CD4-positive, alpha-beta T cell (primary cell): ENCODE measurements at regions not wholly inside any gene's neighbourhood (a gene's known extent, or its start where the extent isn't known, plus 50 kb on each side); places are given as distances from the start of the nearest gene placed in this dataset.

Experiments
- ATAC-seq: fragments of 200-7000 bp; cut with Tn5 transposase; one replicate; pipeline ENCODE4 v1.10.0; 2022; ENCODE audit warnings: mild to moderate bottlenecking; ENCODE audit not compliant: poor library complexity
- CTCF ChIA-PET: fragments of 350-600 bp; sonication (Branson Sonifier 250); formaldehyde crosslinking; loops from one replicate; lab custom pipeline; 2021; ENCODE audit warnings: antibody characterized with exemption, inconsistent platforms; lab: Charles Lee
- POLR2A ChIA-PET: fragments of 350-600 bp; sonication (Branson Sonifier 250); formaldehyde crosslinking; loops from one replicate; lab custom pipeline; 2021; ENCODE audit warnings: antibody characterized with exemption, inconsistent platforms; lab: Charles Lee
- DNase-seq, 14 experiments: peaks; one replicate each; pipeline ENCODE4 v3.0.0-alpha.2; 2013 to 2020; ENCODE audit warnings: mixed read lengths in 2 of 14
- H3K27ac ChIP-seq, 2 donors: one replicate each; pipeline versions ENCODE4 v1.5.1 to v1.7.0; 2013; ENCODE audit warnings: low read length in 2 of 2, low read depth in 1 of 2, mild to moderate bottlenecking in 1 of 2
- H3K27me3 ChIP-seq, 2 experiments: 1 replicate in 1 of 2; 2 replicates in 1 of 2; pipeline versions ENCODE4 v1.6.1 to v1.7.0; 2013; ENCODE audit warnings: low read length in 2 of 2, control low read depth in 1 of 2, mild to moderate bottlenecking in 1 of 2, moderate library complexity in 1 of 2; ENCODE audit not compliant: insufficient read depth in 2 of 2, control insufficient read depth in 1 of 2
- H3K36me3 ChIP-seq: one replicate; pipeline ENCODE4 v1.6.1; 2013; ENCODE audit warnings: low read length, control low read depth; ENCODE audit not compliant: insufficient read depth
- H3K4me1 ChIP-seq: one replicate; pipeline ENCODE4 v1.6.1; 2013; ENCODE audit warnings: low read length, control low read depth; ENCODE audit not compliant: insufficient read depth
- H3K4me3 ChIP-seq: one replicate; pipeline ENCODE4 v1.5.1; 2013; ENCODE audit warnings: mild to moderate bottlenecking, low read length, moderate library complexity
- H3K9me3 ChIP-seq, 2 experiments: 1 replicate in 1 of 2; 2 replicates in 1 of 2; pipeline versions ENCODE4 v1.6.1 to v1.7.0; 2013; ENCODE audit warnings: low read length in 2 of 2, mild to moderate bottlenecking in 2 of 2, control low read depth in 1 of 2, moderate library complexity in 1 of 2; ENCODE audit not compliant: control insufficient read depth in 1 of 2, insufficient read depth in 1 of 2
- H3K27ac Mint-ChIP-seq: one replicate; pipeline ENCODE4 v1.8.0; 2020; ENCODE audit warnings: mixed read lengths
- H3K27me3 Mint-ChIP-seq: one replicate; pipeline ENCODE4 v1.8.0; 2021; ENCODE audit warnings: mixed read lengths
- H3K36me3 Mint-ChIP-seq: one replicate; pipeline ENCODE4 v1.8.0; 2021; ENCODE audit warnings: low read depth, mixed read lengths
- H3K4me1 Mint-ChIP-seq: one replicate; pipeline ENCODE4 v1.8.0; 2021; ENCODE audit warnings: low read depth, mixed read lengths
- H3K4me3 Mint-ChIP-seq: one replicate; pipeline ENCODE4 v1.8.0; 2020; ENCODE audit warnings: mild to moderate bottlenecking, mixed read lengths
- H3K9me3 Mint-ChIP-seq: one replicate; pipeline ENCODE4 v1.8.0; 2020; ENCODE audit warnings: mixed read lengths
- CTCF ChIP-seq: fragments of 200-600 bp; IDR thresholded peaks from one replicate; pipeline ENCODE4 v1.8.0; 2022; ENCODE audit warnings: antibody characterized with exemption, mild to moderate bottlenecking
- intact Hi-C, 2 experiments: fragments of 100-400 bp; cut with DNase I in 1 of 2; cut with micrococcal nuclease in 1 of 2; formaldehyde crosslinking; loops; one replicate each; pipeline versions ENCODE4 v1.15.1 to v1.9.0; 2023 to 2025; cut with DNase I, micrococcal nuclease

GRCh38 chr16:59173408-59173831, 439.3 kb upstream of the GOT2 start:
- intact Hi-C loops: no loop called here

GRCh38 chr16:59170099-59170712, 436.1 kb upstream of the GOT2 start:
- peaks cover 7% of the 10 kb centered on the region for H3K9me3 Mint-ChIP-seq
- no peaks in the 10 kb centered on the region for H3K4me1 Mint-ChIP-seq
- H3K36me3 Mint-ChIP-seq: no peaks in the 10 kb centered on the region
- H3K27me3 ChIP-seq: no peaks in the 10 kb centered on the region
- TF ChIP-seq CTCF: no peak
- DNase-seq: no peak
- intact Hi-C loops: no loop called here
- no peaks in the 10 kb centered on the region for H3K36me3 ChIP-seq
- H3K4me3 Mint-ChIP-seq: no peak overlapping the region
- H3K27ac Mint-ChIP-seq: no peak overlapping the region
- no peaks in the 10 kb centered on the region for H3K4me1 ChIP-seq
- no peak for ATAC-seq
- no peaks in the 10 kb centered on the region for H3K27me3 Mint-ChIP-seq
- H3K4me3 ChIP-seq: no peak overlapping the region
- CTCF ChIA-PET: no interaction called here
- POLR2A ChIA-PET: no interaction called here
- H3K27ac ChIP-seq: no peak overlapping the region
- peaks cover 0 to 5% of the 10 kb centered on the region in 2 experiments for H3K9me3 ChIP-seq

More at GRCh38 chr16:59173408-59173831, 439.3 kb upstream of the GOT2 start:
- no peaks in the 10 kb centered on the region for H3K27me3 Mint-ChIP-seq
- peaks cover 4% of the 10 kb centered on the region for H3K9me3 Mint-ChIP-seq
- TF ChIP-seq CTCF: no peak
- CTCF ChIA-PET: no interaction called here
- Histone ChIP-seq H3K36me3 (no peaks in the 10 kb centered on the region), H3K27me3 (no peaks in the 10 kb centered on the region), H3K9me3 (peaks cover 0 to 5% of the 10 kb centered on the region in 2 experiments), H3K27ac (no peak overlapping the region), H3K4me3 (no peak overlapping the region), H3K4me1 (no peaks in the 10 kb centered on the region)
- no peak overlapping the region for H3K27ac Mint-ChIP-seq
- DNase-seq (no peak), ATAC-seq (no peak)
- POLR2A ChIA-PET: no interaction called here
- no peak overlapping the region for H3K4me3 Mint-ChIP-seq
- no peaks in the 10 kb centered on the region for H3K4me1 Mint-ChIP-seq
- H3K36me3 Mint-ChIP-seq: no peaks in the 10 kb centered on the region

GRCh38 chr16:59169168-59169567, 435.1 kb upstream of the GOT2 start:
- ATAC-seq: no peak
- no peaks in the 10 kb centered on the region for H3K36me3 Mint-ChIP-seq
- Histone ChIP-seq H3K4me1 (no peaks in the 10 kb centered on the region), H3K27me3 (no peaks in the 10 kb centered on the region), H3K27ac (no peak overlapping the region), H3K36me3 (no peaks in the 10 kb centered on the region), H3K4me3 (no peak overlapping the region), H3K9me3 (peaks cover 0 to 5% of the 10 kb centered on the region in 2 experiments)
- CTCF ChIA-PET: no interaction called here
- no peaks in the 10 kb centered on the region for H3K4me1 Mint-ChIP-seq
- intact Hi-C loops: no loop called here
- TF ChIP-seq CTCF: no peak
- H3K27me3 Mint-ChIP-seq: no peaks in the 10 kb centered on the region
- no peak overlapping the region for H3K27ac Mint-ChIP-seq
- H3K9me3 Mint-ChIP-seq: peaks cover 5% of the 10 kb centered on the region
- no peak overlapping the region for H3K4me3 Mint-ChIP-seq
- POLR2A ChIA-PET: no interaction called here
- no peak for DNase-seq
